MM.1S (cell line): ENCODE measurements at regions not wholly inside any gene's neighbourhood (a gene's known extent, or its start where the extent isn't known, plus 50 kb on each side); places are given as distances from the start of the nearest gene placed in this dataset.
A peak's percentile ranks its signal among the peaks of the same experiment; 100 is the strongest.

Experiments used
- DNase-seq: peaks from one replicate; pipeline ENCODE4 v3.0.0-alpha.2; 2015
- H2AFZ ChIP-seq: fragments of 300-600 bp; sonication (generic); 2 replicates; pipeline ENCODE4 v1.6.0; 2016; ENCODE audit warnings: antibody characterized with exemption, low read length
- H3F3A ChIP-seq: fragments of 300-600 bp; sonication (generic); 2 replicates; pipeline ENCODE4 v1.6.1; 2016; ENCODE audit warnings: mild to moderate bottlenecking, antibody characterized with exemption, low read length, moderate library complexity, mixed read lengths; ENCODE audit not compliant: insufficient read depth
- H3K27ac ChIP-seq: fragments of 300-600 bp; sonication (generic); 2 replicates; pipeline ENCODE4 v1.5.1; 2016; ENCODE audit warnings: mild to moderate bottlenecking, low read length
- H3K27me3 ChIP-seq: fragments of 300-600 bp; sonication (generic); replicated peaks from 2 replicates; pipeline ENCODE4 v1.6.0; 2016; ENCODE audit warnings: low read length; ENCODE audit not compliant: insufficient read depth
- H3K36me3 ChIP-seq: fragments of 300-600 bp; sonication (generic); replicated peaks from 2 replicates; pipeline ENCODE4 v1.6.1; 2016; ENCODE audit warnings: mild to moderate bottlenecking, low read length, mixed read lengths; ENCODE audit not compliant: insufficient read depth
- H3K4me1 ChIP-seq: fragments of 300-600 bp; sonication (generic); 2 replicates; pipeline ENCODE4 v1.6.1; 2016; ENCODE audit warnings: low read length, mixed read lengths
- H3K4me2 ChIP-seq: fragments of 300-600 bp; sonication (generic); 2 replicates; pipeline ENCODE4 v1.6.0; 2016; ENCODE audit warnings: low read depth, low read length
- H3K4me3 ChIP-seq: fragments of 300-600 bp; sonication (generic); 2 replicates; pipeline ENCODE4 v1.5.1; 2016; ENCODE audit warnings: low read length, mixed read lengths
- H3K79me2 ChIP-seq: fragments of 300-600 bp; sonication (generic); 2 replicates; pipeline ENCODE4 v1.6.1; 2016; ENCODE audit warnings: mixed run types, low read length, mixed read lengths
- H3K9ac ChIP-seq: fragments of 300-600 bp; sonication (generic); 2 replicates; pipeline ENCODE4 v1.6.1; 2016; ENCODE audit warnings: low read length, mixed read lengths
- H3K9me2 ChIP-seq: fragments of 300-600 bp; sonication (generic); replicated peaks from 2 replicates; pipeline ENCODE4 v1.6.1; 2016; ENCODE audit warnings: mild to moderate bottlenecking, low read length, mixed read lengths; ENCODE audit not compliant: insufficient read depth
- H3K9me3 ChIP-seq: fragments of 300-600 bp; sonication (generic); replicated peaks from 2 replicates; pipeline ENCODE4 v1.6.1; 2016; ENCODE audit warnings: mild to moderate bottlenecking, low read length, mixed read lengths; ENCODE audit not compliant: insufficient read depth
- H4K20me1 ChIP-seq: fragments of 300-600 bp; sonication (generic); 2 replicates; pipeline ENCODE4 v1.6.1; 2016; ENCODE audit warnings: mild to moderate bottlenecking, low read length, moderate library complexity, mixed read lengths; ENCODE audit not compliant: insufficient read depth
- EZH2 ChIP-seq: fragments of 300-600 bp; sonication (generic); optimal IDR thresholded peaks from 2 replicates; pipeline ENCODE3; 2017; ENCODE audit warnings: low read depth, mild to moderate bottlenecking, antibody characterized with exemption, low read length, mixed read lengths
- EZH2phosphoT487 ChIP-seq: fragments of 300-600 bp; sonication (generic); IDR thresholded peaks from 2 replicates; pipeline ENCODE4 v1.6.1; 2018; ENCODE audit warnings: antibody characterized with exemption, low read length
- TF ChIP-seq, protein P1 (sequence below): fragments of 300-600 bp; sonication (generic); IDR thresholded peaks from 2 replicates; pipeline ENCODE4 v1.5.1; 2016; ENCODE audit warnings: antibody characterized with exemption, low read length, mixed read lengths

DNA sequence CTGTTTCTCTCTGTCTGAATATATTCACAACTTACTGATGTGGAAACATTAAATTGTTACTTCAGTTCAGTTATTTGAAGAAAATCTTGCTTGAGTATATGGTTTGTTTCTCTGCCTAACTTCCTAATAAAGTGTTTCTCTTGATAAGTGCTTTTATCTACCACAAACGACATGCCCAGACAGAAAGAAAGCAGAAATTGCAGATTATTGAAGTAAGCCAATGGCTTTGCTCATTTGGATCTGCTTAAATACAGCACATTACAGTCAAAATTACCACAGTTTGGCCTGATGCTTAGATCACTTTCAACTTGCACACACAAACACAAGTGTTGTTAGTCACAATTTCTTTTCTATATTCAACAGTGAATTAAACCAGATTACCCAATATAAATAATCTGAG is 68.0 kb downstream of the ATOH1 start:
- Histone ChIP-seq H4K20me1 (no peaks in the 10 kb centered on the region), H3K27me3 (no peaks in the 10 kb centered on the region), H3K36me3 (no peaks in the 10 kb centered on the region), H3K9me3 (no peaks in the 10 kb centered on the region), H3K4me3 (no peak overlapping the region), H2AFZ (no peak overlapping the region), H3F3A (no peaks in the 10 kb centered on the region), H3K79me2 (no peaks in the 10 kb centered on the region), H3K9ac (no peak overlapping the region), H3K27ac (no peak overlapping the region), H3K4me2 (no peak overlapping the region), H3K4me1 (no peaks in the 10 kb centered on the region), H3K9me2 (no peaks in the 10 kb centered on the region)
- no peak for DNase-seq
- TF ChIP-seq EZH2phosphoT487 (no peak), EZH2 (no peak)
- TF ChIP-seq, protein P1, sequence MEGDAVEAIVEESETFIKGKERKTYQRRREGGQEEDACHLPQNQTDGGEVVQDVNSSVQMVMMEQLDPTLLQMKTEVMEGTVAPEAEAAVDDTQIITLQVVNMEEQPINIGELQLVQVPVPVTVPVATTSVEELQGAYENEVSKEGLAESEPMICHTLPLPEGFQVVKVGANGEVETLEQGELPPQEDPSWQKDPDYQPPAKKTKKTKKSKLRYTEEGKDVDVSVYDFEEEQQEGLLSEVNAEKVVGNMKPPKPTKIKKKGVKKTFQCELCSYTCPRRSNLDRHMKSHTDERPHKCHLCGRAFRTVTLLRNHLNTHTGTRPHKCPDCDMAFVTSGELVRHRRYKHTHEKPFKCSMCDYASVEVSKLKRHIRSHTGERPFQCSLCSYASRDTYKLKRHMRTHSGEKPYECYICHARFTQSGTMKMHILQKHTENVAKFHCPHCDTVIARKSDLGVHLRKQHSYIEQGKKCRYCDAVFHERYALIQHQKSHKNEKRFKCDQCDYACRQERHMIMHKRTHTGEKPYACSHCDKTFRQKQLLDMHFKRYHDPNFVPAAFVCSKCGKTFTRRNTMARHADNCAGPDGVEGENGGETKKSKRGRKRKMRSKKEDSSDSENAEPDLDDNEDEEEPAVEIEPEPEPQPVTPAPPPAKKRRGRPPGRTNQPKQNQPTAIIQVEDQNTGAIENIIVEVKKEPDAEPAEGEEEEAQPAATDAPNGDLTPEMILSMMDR, result no peak

DNA sequence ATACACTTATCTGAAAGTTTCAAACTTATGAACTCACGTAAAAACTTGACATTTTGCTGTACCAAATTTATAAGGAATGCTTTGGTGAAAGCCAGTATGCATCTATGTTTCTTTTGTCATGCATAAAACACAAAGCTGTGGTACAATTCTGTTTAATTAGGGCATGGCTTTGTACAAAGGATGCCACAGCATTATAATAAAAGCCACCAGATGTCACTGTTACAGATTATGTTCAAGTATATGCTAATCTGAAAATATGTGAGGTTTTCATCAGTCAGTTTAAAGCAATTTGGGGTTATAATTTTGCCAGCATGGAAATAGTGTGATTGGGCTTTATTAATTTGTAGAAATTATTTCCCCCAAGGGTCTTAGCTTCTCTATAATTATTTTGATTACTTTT is 69.0 kb downstream of the ATOH1 start:
- TF ChIP-seq EZH2 (no peak), EZH2phosphoT487 (no peak)
- TF ChIP-seq, protein P1, result peak; percentile 46
- no peak overlapping the region for H2AFZ ChIP-seq
- no peak overlapping the region for H3K9ac ChIP-seq
- no peaks in the 10 kb centered on the region for H3K36me3 ChIP-seq
- H3K4me1 ChIP-seq, result no peaks in the 10 kb centered on the region
- DNase-seq, result peak; percentile 42
- no peaks in the 10 kb centered on the region for H3F3A ChIP-seq
- no peaks in the 10 kb centered on the region for H3K9me2 ChIP-seq
- H3K4me3 ChIP-seq, result no peak overlapping the region
- no peaks in the 10 kb centered on the region for H4K20me1 ChIP-seq
- no peaks in the 10 kb centered on the region for H3K27me3 ChIP-seq
- no peaks in the 10 kb centered on the region for H3K9me3 ChIP-seq
- no peak overlapping the region for H3K27ac ChIP-seq
- no peaks in the 10 kb centered on the region for H3K79me2 ChIP-seq
- no peak overlapping the region for H3K4me2 ChIP-seq

GRCh38 chr4:93908778-93909177 is 80.2 kb downstream of the ATOH1 start:
- Histone ChIP-seq H3K27ac (no peak overlapping the region), H3K9ac (no peak overlapping the region), H3F3A (no peaks in the 10 kb centered on the region), H4K20me1 (no peaks in the 10 kb centered on the region), H3K27me3 (no peaks in the 10 kb centered on the region), H3K79me2 (no peaks in the 10 kb centered on the region), H3K9me3 (no peaks in the 10 kb centered on the region), H3K4me3 (no peak overlapping the region), H3K4me1 (no peaks in the 10 kb centered on the region), H3K4me2 (no peak overlapping the region), H2AFZ (no peak overlapping the region), H3K9me2 (no peaks in the 10 kb centered on the region), H3K36me3 (no peaks in the 10 kb centered on the region)
- TF ChIP-seq EZH2phosphoT487 (no peak), EZH2 (no peak)
- TF ChIP-seq, protein P1, result no peak
- DNase-seq, result no peak
